Astrocyte of the spinal cord (primary cell): ENCODE measurements at regions not wholly inside any gene's neighbourhood (a gene's known extent, or its start where the extent isn't known, plus 50 kb on each side); places are given as distances from the start of the nearest gene placed in this dataset.
"Not testable (repeated sequence)": the region's sequence is repeated elsewhere in the genome, so short reads cannot be mapped to it uniquely, and the experiment has no call there.

Experiments
- DNase-seq: peaks from one replicate; pipeline ENCODE4 v3.0.0; 2011; ENCODE audit warnings: low read depth, low spot score
- H3K4me3 ChIP-seq: 2 replicates; pipeline ENCODE4 v1.5.1; 2011; ENCODE audit warnings: low read depth, mild to moderate bottlenecking, low read length, moderate library complexity
- in situ Hi-C: cut with HindIII; loops from 2 replicates; pipeline ENCODE4 v1.10.0; 2017; ENCODE audit warnings: low sequenced_read_pairs
- TF ChIP-seq, protein P1 (sequence below): IDR thresholded peaks from 2 replicates; pipeline ENCODE4 v1.5.1; 2012; ENCODE audit warnings: low read depth, mild to moderate bottlenecking, low read length, inconsistent platforms

- TF ChIP-seq, protein P1, sequence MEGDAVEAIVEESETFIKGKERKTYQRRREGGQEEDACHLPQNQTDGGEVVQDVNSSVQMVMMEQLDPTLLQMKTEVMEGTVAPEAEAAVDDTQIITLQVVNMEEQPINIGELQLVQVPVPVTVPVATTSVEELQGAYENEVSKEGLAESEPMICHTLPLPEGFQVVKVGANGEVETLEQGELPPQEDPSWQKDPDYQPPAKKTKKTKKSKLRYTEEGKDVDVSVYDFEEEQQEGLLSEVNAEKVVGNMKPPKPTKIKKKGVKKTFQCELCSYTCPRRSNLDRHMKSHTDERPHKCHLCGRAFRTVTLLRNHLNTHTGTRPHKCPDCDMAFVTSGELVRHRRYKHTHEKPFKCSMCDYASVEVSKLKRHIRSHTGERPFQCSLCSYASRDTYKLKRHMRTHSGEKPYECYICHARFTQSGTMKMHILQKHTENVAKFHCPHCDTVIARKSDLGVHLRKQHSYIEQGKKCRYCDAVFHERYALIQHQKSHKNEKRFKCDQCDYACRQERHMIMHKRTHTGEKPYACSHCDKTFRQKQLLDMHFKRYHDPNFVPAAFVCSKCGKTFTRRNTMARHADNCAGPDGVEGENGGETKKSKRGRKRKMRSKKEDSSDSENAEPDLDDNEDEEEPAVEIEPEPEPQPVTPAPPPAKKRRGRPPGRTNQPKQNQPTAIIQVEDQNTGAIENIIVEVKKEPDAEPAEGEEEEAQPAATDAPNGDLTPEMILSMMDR: no peak
- H3K4me3 ChIP-seq: no peak overlapping the region
- no peak for DNase-seq
- in situ Hi-C loops: no loop called here
These were observed 224.0 kb upstream of the PDE3A start for GRCh38 chr12:20144341-20144740.

GRCh38 chr12:20148241-20148640, 220.1 kb upstream of the PDE3A start:
- no peak overlapping the region for H3K4me3 ChIP-seq
- TF ChIP-seq, protein P1: no peak
- in situ Hi-C loops: no loop called here
- DNase-seq: no peak

- TF ChIP-seq, protein P1: no peak
- no peak for DNase-seq
- in situ Hi-C loops: no loop called here
- no peak overlapping the region for H3K4me3 ChIP-seq
These were observed 217.4 kb upstream of the PDE3A start for GRCh38 chr12:20150835-20151422.

DNA sequence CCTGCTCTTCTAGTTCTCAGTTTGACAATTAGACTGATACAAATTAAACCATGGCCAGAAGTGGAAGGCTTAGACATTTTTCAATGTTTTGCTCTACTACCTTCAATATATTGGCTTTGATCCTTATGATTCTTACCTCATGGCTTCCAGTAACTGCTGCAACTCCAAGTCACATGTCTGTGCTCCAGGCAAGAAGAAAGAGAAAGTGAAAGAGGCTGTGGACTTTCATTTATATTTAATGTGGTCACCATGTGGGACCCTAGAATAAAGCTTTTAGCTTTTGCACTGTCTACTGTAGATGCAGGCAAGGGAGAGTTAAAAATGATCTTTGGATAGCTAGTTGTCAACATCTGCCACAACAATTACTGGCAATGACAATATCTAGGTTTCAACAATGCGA, 214.3 kb upstream of the PDE3A start:
- TF ChIP-seq, protein P1: no peak
- DNase-seq: peak; percentile 24
- H3K4me3 ChIP-seq: no peak overlapping the region
- in situ Hi-C loops: no loop called here

- TF ChIP-seq, protein P1: no peak
- DNase-seq: no peak
- H3K4me3 ChIP-seq: no peak overlapping the region
- in situ Hi-C loops: no loop called here
These were observed 213.0 kb upstream of the PDE3A start for GRCh38 chr12:20155374-20155773.

- H3K4me3 ChIP-seq, DNase-seq, in situ Hi-C loops: not testable (repeated sequence)
These were observed 207.4 kb upstream of the PDE3A start for GRCh38 chr12:20160899-20161298.

GRCh38 chr12:20174528-20175175, 193.7 kb upstream of the PDE3A start:
- DNase-seq: no peak
- in situ Hi-C loops: no loop called here
- TF ChIP-seq, protein P1: no peak
- no peak overlapping the region for H3K4me3 ChIP-seq
